PC-9 (cell line): ENCODE measurements at regions not wholly inside any gene's neighbourhood (a gene's known extent, or its start where the extent isn't known, plus 50 kb on each side); places are given as distances from the start of the nearest gene placed in this dataset.

Experiments
- CTCF ChIP-seq: fragments of 200-600 bp; sonication (generic); conservative IDR thresholded peaks from 2 replicates; pipeline ENCODE4 v1.6.1; 2017; ENCODE audit warnings: mixed run types, antibody characterized with exemption, mild to moderate bottlenecking, moderate library complexity
- EZH2 ChIP-seq: fragments of 200-600 bp; sonication (generic); IDR thresholded peaks from 2 replicates; pipeline ENCODE4 v1.8.0; 2017; ENCODE audit warnings: antibody characterized with exemption, low read depth

DNA sequence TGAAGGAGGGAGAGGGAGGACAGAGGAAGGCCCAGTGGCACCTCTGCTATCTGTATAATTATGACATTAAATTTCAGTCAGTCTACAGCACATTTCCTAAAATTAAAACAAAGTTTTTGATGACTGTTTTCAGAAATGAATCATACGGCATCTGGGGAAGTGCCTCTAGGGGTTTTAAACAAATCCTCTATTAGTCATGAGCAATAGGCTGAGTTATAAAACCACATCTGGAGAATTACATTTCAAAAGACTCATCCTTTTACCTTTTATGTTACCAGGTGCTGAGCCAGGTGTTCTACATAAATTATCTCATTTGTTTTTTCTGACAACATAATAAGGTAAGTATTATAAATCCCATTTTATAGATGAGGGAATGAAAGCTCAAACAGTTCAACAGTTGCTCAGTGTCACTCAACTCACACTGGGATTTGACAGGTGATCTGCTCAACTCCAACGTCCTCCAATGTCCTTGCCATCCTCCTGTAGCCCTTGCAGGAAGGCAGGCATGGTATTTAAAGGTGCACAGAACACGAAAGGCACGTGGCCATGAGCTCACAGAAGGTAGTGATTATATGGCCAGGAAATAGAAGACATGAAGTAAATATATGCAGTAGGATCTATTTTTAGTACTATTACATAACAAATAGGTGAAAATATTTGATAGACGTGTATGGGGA lies 184.2 kb upstream of the MAN1A1 start:
- no peak for TF ChIP-seq CTCF
- TF ChIP-seq EZH2, result no peak
